Hepatocyte (in vitro differentiated cells): ENCODE measurements at regions not wholly inside any gene's neighbourhood (a gene's known extent, or its start where the extent isn't known, plus 50 kb on each side); places are given as distances from the start of the nearest gene placed in this dataset.

Experiments
- EZH2 ChIP-seq: fragments of 200-600 bp; sonication (generic); IDR thresholded peaks from 2 replicates; pipeline ENCODE4 v1.6.1; 2016; ENCODE audit warnings: antibody characterized with exemption, mild to moderate bottlenecking, borderline replicate concordance
- TF ChIP-seq, protein P1 (sequence below): fragments of 200-600 bp; sonication (generic); IDR thresholded peaks from 2 replicates; pipeline ENCODE4 v1.5.1; 2016; ENCODE audit warnings: antibody characterized with exemption, mild to moderate bottlenecking; ENCODE audit not compliant: poor library complexity

DNA sequence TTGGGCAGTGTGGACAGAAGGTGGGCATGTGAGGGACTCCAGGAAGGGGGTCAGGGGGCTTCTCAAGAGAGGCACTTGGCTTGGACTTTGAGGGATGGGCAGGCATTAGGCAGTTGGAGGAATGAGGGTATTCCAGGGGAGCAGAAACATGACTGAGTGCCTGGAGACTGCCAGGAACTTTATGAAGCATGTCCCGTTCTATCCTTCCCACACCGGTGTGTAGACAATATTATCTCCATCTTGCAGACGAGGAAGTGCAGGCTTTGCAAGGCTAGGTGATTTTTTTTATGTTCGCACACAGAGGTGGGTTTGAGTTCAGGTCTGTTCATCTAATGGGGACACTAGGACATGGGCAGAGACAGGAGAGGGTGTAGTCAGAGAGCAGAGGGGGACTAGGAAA lies 162.7 kb downstream of the RPS24 start:
- no peak for TF ChIP-seq EZH2
- TF ChIP-seq, protein P1, sequence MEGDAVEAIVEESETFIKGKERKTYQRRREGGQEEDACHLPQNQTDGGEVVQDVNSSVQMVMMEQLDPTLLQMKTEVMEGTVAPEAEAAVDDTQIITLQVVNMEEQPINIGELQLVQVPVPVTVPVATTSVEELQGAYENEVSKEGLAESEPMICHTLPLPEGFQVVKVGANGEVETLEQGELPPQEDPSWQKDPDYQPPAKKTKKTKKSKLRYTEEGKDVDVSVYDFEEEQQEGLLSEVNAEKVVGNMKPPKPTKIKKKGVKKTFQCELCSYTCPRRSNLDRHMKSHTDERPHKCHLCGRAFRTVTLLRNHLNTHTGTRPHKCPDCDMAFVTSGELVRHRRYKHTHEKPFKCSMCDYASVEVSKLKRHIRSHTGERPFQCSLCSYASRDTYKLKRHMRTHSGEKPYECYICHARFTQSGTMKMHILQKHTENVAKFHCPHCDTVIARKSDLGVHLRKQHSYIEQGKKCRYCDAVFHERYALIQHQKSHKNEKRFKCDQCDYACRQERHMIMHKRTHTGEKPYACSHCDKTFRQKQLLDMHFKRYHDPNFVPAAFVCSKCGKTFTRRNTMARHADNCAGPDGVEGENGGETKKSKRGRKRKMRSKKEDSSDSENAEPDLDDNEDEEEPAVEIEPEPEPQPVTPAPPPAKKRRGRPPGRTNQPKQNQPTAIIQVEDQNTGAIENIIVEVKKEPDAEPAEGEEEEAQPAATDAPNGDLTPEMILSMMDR, result no peak
